Activated T-cell treated with anti-CD3 and anti-CD28 coated beads, Interleukin-2, amount 50 U/mL, for 48 hours (primary cell): ENCODE measurements at regions not wholly inside any gene's neighbourhood (a gene's known extent, or its start where the extent isn't known, plus 50 kb on each side); places are given as distances from the start of the nearest gene placed in this dataset.
A peak's percentile ranks its signal among the peaks of the same experiment; 100 is the strongest.

Experiments
- DNase-seq, 2 experiments: peaks; one replicate each; pipeline ENCODE4 v3.0.0-alpha.2; 2020

DNA sequence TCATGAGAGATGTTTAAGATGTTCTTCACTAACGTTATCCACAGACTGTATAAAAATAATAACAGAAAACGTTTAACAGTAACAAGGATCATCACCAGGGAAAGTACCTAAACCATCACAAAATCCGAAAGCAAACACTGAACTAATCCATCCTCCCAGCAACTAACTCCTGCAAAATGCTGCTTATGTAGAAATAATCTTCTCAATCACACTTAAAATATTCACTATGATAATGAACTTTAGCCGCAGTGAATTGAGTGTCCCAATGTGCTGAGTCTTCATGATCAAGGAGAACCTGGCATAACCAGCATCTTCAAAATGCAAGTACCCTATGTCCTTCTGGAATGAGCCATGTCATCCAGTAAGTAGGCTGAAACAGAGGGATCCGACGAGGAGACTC is 166.1 kb downstream of the LTN1 start:
- no peak for DNase-seq

DNA sequence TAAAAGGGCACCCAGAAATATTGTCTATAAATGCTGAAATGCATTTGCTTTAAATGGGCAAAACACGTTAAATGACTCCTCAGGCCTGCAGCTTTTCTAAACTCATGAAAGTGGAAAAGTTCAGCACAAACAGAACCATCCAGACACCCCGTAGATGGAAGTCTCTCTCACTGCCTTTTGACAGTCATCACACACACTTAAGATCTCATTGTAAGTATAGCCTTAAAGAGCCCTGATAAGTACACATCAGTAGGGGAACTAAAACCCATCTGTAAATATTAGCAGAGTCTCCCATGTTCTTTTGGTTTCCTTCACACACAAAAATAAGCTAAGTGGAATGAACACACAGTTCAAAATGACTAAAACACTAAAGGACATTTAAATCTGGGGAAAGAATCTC is 166.7 kb downstream of the LTN1 start:
- DNase-seq = no peak

DNA sequence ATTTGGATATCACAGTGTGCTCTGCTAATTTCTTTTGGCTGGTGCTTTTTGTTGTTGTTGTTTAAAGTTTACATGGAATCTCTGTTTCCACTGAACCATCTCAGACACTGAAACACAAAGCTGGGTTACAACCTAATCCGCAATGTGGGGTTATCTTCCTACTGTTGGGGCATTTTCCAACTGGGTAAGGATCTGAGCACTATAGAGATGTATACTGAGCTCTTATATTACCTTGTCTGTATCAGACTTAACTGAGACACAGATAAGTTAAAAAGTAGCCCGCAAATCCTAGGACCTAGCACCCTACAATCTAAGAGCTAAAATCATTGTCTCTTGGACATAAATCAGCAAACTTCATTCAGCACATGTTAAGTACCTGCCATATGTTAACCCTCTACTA is 169.2 kb downstream of the LTN1 start:
- no peak for DNase-seq

DNA sequence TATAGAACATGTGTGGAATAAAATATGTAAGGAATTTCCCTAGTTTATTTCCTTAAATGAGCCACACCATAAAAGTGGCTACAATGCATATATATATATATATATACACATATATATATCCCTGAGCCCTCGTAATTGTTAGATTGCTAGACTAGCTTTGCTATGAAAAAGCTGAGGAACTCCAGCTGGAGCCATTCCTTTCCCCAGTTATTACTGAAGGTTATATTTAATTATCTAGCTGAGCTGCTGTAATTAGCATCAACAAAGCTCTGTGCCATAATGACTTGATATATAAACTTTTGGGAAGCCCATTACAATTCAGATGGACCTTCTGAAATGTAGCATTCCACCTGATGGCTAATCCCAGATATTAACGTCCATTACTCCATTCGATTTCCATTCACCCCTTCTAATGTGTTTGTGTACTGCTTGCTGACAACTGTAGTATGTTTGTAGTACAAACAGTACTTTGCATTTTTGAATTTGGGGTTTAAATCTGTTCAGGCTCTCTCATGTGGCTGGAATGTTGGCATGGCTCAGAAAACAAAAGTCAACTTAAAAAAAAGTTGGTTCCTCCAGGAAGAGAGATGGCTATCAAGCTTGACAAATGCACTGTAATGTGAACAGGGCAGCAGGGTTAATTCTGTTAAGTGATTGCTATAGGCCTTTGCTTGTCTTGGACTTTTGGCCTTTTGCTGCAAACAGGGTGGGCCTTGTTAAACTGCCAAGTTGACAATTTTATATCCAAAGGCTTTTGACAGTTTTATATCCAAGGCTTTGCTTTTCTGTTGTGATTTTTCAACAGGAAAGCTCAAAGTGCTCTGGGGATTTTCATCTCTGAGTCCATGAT is 170.0 kb downstream of the LTN1 start:
- DNase-seq = no peak

DNA sequence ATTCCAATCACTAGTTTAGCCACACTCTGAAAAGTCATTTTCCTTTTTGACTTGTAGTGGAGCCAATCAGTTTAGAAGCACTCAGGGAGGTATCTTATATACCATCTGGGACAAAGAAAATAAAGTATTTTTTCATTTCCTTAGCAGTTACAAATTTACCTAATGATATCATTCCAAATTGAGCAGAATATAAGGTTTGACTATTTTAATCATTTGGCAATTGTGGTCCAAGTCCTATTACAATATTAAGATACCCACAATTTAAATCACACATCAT is 170.6 kb downstream of the LTN1 start:
- no peak for DNase-seq

DNA sequence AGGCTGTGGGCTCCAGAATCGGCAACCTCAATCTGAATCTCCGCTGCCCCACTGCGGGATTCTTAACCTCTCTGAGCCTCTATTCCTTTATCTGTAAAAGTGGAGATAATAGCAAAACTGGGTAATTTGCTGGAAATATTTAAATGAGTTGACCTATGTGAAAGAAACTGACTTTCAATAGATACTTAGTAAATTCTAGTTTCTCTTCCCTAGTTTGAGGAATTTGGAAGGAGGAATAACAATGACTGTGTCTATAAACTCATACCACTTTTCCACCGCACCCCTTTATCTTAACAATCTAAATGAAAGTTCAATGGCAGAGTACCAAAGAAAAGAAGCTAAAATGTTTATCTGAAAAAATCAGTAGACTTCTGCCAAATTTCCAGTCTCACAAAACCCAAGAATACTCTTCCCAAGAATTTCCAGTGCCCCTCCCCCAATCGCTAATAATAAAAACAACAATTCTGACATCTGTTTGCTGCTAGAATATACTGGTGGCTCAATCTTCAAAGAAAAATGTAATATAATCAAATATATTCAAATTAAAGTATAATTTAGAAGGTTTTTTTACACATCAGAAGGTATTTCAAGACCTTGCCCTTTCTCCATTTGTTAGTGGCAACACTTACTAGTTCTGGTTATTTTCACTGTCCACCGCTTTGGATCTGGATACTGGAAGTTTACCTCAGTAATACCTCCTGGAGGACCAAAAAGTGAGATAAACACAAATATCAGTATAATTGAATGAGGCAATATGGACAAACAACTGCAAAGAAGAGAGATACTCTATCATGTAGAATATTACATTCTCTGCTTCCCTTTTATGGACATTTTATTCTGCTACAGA is 171.2 kb downstream of the LTN1 start:
- no peak for DNase-seq

DNA sequence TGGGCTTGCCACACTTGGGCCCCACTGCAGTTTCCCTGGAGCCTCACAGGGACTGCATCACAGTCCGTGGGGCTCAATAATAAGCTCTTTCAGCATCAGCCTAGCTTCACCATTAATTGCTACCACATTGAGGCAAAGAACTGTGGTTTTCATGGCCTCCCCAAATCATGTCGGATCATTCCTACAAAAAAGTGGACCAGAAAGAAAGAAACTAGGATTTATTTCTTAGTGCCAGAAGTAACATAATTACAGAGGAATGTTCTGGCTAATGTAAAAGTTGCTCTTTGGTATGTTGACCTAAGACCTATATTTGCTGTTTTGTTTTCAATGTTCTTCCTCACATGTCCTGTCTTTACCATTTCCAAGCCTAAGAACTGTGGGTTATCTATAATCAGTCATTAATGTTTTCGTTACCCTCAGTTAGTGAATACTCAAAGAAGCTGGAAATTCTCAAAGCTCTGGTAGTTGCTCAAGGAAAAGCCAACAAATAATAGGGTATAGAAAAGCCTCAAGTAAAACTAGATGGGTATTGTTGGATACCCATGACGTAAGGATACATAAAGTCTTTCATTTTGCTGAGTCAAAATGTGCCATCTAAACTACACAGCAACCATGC is 173.9 kb downstream of the LTN1 start:
- DNase-seq = no peak

DNA sequence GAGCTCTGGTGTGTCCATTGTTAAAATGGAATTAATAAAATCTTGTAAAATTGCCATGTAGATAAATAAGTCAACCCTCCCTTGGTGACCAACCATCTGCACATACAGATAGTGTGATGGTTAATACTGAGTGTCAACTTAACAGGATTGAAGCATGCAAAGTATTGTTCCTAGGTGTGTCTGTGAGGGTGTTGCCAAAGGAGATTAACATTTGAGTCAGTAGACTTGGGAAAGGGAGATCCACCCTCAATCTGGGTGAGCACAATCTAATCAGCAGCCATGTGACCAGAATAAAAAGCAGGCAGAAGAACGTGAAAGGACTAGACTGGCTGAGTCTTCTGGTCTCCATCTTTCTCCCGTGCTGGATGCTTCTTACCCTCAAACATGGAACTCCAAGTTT is 174.8 kb downstream of the LTN1 start:
- no peak for DNase-seq

DNA sequence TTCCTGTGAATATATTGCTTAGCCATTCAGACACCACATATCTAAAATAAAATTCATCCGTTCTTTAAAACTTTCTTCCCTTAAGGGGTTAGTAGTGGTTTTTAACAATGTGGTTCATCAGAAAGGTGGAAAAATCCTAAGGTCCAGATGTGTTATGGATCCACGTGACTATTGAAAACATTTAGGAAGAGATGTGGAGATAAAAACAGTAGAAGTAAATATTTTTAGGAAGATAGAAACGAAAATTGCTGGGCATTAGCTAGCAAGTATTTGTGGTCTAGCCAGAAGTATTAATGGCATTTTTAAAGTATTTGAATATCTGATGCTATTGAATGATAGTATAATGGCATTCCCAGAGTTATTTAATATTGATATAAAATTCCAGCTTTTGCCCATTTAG is 180.8 kb downstream of the LTN1 start:
- no peak for DNase-seq

DNA sequence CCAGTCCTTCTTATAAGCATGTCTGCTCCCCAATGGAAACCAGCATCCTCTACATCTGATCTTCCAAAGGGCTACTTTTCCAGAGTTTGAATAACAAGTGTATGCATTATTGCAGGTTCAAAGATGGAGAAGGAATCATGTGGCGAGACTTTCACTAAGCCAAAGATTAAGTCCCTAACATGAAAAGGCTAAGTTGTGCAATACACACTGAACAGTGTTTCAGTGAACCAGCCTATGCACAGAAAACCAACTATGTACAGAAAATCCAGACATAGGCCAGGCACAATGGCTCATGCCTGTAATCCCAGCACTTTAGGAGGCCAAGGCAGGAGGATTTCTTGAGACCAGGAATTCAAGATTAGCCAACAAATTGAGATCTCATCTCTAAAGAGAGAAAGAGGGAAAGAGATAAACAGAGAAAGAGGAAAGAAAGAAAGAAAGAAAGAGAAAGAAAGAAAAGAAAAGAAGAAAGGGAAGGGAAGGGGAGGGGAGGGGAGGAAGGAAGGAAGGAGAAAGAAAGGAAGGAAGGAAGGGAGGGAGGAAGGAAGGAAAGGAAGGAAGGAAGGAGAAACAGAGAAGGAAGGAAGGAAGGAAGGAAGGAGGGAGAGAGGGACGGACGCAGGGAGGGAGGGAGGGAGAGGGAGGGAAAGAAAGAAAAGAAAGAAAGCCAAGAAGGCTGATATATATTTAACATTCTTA is 181.7 kb downstream of the LTN1 start:
- DNase-seq = no peak

DNA sequence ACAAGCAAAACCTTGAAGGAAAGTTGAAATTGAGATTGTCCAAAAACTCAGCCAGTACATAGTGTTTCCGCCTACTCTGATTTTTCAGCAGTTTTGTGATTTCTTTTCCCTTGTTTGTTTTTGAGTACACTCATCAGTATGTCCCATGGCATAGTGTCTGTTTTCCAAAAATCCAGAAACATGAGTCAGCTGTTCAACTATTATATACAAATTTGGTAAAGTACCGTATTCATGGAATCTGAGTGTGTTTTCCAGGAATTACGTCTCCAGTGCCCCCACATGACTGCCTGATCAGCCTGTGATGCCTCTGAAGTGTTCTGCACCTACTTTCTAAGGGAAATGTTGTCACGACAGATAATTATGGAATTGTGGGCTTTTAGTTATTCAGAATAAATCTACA is 186.8 kb downstream of the LTN1 start:
- no peak for DNase-seq

DNA sequence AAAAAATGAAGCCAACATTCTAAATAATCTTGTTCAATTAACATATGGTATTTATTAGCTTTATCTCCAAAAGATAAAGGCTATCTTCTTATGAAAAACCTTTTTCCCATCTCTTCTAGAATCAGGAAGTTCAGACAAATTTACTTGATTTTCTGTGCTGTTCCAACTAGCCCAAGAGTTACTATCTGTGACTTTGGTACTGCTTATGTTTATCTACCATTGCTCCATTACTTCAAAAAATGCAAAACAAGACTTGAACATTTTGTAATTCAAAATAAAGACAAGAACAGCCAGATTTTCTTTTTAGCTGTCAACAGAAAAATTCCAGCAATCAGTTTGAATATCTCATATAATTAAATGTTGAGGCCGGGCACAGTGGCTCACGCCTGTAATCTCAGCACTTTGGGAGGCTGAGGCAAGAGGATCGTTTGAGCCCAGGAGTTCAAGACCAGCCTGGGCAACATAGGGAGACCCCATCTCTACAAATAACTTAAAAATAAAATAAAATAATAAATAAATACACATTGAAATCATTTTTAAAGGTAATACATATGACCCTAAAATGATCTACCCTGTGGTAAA is 188.5 kb downstream of the LTN1 start:
- no peak for DNase-seq

DNA sequence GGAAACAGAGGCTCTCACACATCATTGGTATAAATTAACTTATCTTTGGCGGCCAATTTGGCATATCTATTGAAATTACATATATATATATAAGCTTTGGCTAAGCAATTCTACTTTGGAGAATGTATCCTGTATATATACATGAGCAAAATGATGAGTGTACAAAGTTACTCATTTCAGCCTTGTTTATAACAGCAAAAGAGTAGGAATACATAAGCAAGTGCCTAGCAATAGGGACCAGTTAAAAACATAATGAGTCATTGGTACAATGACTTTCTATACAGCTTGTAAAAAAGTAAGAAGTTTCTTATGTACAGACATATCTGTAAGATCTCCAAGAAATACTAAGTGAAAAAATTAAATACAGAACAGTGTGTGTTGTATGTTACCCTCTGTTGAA is 190.8 kb downstream of the LTN1 start:
- DNase-seq = no peak

DNA sequence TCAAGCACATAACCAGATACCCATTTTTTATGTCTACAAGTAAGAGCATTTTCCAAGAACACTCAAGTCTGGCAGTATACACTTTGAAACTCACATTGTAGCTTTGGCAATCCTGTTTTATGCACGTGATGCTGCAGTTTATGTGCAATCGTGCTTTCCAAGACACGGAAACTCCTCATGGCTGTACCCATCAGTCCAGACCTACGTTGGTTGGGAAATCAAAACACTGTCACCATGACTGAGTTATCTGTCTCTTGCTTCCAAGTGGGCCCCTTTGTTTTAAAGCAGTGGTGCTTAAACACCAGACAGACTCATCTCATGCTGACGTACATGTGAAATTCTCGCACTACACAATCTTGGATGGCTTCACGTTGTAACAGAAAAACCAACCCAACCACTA is 192.8 kb downstream of the LTN1 start:
- no peak for DNase-seq

DNA sequence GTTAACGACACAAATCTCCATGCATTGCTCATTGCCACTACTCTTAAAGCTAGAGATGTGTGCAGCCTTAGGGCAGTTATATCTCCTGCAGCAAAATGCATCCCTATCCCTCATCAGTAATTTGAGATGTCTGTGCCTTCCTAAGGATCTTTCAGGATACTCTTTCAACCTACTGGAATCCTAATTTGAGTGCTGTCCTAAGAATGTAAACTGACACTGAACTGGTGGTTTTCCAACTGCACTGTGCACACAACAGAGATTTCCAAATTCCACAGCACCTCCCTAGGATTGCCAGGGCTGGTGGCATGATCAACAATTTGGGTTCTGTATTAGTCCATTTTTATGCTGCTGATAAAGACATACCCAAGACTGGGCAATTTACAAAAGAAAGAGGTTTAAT is 193.9 kb downstream of the LTN1 start:
- DNase-seq = no peak

DNA sequence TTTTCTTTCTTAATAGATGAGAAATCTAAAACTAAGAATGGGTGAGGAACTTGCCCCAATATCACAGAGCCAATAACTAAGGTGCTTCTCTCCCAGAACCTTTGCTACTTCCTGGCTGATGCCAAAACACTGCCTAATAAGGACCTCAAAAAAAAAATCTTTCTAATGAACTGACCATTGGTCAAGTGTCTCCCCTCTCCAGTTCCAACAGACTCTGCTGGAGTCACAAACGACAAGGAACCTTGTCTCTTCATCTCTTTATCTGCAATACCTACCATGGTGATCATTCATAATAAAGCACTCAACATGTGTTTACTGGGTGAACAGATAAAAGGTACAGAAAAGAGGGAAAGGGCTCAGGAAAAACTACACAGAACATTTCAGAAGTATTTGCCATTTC is 197.4 kb downstream of the LTN1 start:
- DNase-seq = no peak

DNA sequence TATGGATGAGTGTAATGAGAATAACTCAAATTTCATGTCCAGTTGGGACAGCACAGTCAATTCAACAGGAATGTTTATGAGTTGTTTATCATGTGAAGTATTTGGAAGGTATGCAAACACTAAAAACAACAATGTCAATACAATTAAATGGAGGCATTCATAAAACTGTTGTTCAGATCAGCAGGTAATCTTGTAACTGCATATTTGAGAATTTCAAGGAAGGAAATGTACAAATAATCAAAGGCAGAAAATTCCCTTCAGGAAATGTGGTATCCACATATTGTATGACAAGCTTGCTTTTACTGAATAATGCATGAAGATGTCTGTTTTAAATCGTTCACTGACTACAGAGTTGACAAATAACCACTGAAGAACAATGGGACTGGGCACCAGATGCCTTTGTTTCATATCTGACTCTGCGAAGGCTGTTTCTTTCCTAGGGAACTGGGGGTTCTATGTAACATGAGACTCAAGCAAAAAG is 198.3 kb downstream of the LTN1 start:
- no peak for DNase-seq

DNA sequence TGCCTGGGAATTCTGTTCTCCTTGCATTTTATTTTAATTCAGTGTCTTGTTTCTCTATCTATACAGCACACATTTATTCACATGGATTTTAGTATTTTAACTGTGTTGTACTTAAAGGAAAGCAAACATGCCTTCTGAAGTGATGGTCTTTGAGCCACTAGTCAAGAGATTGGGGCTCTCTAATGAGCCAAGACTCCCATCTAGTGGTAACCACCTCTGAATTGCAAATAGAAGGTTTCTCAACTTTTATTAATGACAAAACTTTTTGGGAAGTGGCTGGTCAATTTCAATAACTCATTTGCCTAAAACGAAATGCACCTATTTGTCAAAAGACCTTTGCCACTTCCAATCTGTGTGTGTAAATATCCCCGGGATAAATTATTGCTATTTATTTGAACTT is 199.6 kb downstream of the LTN1 start:
- no peak for DNase-seq

DNA sequence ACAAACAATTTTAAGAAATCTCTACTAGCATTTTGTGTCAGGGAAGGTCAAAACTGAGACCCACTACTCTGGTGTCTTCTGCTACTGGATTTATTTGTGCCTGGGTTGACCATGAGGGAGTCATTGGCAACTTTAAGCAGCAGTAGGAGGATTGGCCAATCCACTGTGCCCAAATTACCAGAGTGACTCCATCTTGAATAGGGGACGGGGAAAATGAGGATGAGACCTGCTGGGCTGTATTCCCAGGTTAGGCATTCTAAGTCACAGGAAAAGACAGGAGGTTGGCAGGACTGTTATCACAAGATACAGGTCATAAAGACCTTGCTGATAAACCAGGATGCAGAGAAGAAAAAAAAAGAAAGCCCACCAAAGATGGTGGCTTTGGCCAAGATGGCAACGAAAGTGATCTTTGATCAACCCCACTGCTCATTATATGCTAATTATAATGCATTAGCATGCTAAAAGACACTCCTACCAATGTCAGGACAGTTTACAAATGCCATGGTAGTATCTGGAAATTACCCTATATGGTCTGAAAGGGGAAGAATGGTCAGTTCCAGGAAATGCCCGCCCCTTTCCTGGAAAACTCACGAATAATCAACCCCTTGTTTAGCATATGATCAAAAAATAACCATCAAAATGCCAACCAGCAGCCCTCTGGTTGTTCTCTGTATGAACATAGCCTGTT is 200.9 kb downstream of the LTN1 start:
- DNase-seq = peak; percentile 34 to 37

DNA sequence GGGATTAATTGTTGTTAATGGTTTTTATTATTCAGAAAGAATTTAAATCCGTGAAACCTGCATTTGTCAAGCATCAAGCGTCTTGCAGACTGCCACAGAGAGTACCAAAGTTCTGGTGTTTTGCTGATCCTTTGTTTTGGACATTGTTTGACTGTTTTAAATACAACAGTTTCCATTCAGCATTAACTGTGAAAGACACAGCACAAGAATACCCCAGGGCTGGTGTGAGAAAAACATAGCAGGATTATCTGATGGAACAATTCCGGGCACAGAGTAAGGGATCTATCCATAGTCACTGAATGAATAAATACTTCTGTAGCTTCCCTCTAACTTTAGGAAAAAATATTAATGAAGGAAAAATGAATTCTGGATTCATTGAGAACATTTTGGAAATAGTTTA is 202.3 kb downstream of the LTN1 start:
- DNase-seq = no peak

DNA sequence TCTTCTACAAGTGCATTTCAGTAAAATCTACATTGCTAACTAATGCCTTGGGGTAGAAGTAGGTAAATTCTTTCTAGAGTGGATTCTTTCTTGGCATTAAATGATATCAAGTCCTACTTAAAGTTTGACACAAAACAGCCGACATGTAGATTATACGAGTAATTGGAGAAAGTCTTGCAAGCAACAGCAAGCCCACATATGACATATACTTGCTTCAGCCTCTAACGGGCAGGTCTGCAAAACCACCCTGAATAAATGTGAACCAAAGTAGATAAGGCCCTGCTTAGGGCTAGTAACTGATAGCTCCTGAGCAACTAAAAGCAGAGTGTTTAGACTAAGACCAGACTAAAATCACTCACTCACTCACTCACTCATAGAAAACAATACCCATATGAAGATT is 203.2 kb downstream of the LTN1 start:
- no peak for DNase-seq

DNA sequence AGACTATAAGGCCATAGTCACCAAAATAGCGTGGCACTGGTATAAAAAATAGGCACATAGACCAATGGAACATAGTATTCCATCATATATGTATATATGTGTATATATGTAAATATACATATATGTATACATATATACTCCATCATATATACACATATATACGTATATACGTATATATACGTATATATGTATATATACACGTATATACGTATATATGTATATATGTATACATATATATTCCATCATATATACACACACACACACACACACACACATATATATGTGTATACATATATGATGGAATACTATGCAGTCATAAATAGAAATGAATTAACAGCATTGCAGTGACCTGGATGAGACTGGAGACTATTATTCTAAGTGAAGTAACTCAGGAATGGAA is 204.6 kb downstream of the LTN1 start:
- no peak for DNase-seq
